Hepatocyte (in vitro differentiated cells): ENCODE measurements at regions not wholly inside any gene's neighbourhood (a gene's known extent, or its start where the extent isn't known, plus 50 kb on each side); places are given as distances from the start of the nearest gene placed in this dataset.

Experiments
- EZH2 ChIP-seq: fragments of 200-600 bp; sonication (generic); IDR thresholded peaks from 2 replicates; pipeline ENCODE4 v1.6.1; 2016; ENCODE audit warnings: antibody characterized with exemption, mild to moderate bottlenecking, borderline replicate concordance
- EZH2phosphoT487 ChIP-seq: fragments of 200-600 bp; sonication (generic); IDR thresholded peaks from one replicate; pipeline ENCODE4 v1.6.1; 2018; ENCODE audit warnings: antibody characterized with exemption, mild to moderate bottlenecking, low read depth, moderate library complexity; ENCODE audit not compliant: unreplicated experiment, severe bottlenecking
- TF ChIP-seq, protein P1 (sequence below): fragments of 200-600 bp; sonication (generic); IDR thresholded peaks from 2 replicates; pipeline ENCODE4 v1.5.1; 2016; ENCODE audit warnings: antibody characterized with exemption, mild to moderate bottlenecking; ENCODE audit not compliant: poor library complexity

DNA sequence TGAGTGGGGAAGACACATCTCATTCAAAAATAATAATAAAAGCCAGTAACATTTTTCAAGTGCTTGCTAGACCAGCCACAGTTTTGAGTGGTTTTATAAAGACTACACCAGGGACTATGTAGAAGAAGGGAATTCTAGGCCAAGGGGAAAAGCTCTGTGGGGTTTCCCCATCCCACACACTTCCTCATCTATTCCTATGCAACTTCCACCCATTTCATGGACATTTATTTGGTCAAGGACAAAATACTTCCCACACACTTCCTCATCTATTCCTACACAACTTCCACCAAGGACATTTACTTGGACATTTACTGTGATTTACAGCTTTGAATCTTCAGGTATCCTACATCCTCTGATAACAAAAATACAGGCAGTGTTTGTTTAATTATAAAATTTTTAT lies 86.5 kb upstream of the KLF3 start:
- TF ChIP-seq, protein P1, sequence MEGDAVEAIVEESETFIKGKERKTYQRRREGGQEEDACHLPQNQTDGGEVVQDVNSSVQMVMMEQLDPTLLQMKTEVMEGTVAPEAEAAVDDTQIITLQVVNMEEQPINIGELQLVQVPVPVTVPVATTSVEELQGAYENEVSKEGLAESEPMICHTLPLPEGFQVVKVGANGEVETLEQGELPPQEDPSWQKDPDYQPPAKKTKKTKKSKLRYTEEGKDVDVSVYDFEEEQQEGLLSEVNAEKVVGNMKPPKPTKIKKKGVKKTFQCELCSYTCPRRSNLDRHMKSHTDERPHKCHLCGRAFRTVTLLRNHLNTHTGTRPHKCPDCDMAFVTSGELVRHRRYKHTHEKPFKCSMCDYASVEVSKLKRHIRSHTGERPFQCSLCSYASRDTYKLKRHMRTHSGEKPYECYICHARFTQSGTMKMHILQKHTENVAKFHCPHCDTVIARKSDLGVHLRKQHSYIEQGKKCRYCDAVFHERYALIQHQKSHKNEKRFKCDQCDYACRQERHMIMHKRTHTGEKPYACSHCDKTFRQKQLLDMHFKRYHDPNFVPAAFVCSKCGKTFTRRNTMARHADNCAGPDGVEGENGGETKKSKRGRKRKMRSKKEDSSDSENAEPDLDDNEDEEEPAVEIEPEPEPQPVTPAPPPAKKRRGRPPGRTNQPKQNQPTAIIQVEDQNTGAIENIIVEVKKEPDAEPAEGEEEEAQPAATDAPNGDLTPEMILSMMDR, result no peak
- no peak for TF ChIP-seq EZH2
- TF ChIP-seq EZH2phosphoT487, result no peak
